CD14-positive monocyte (primary cell): ENCODE measurements at regions not wholly inside any gene's neighbourhood (a gene's known extent, or its start where the extent isn't known, plus 50 kb on each side); places are given as distances from the start of the nearest gene placed in this dataset.

Experiments
- DNase-seq, 3 donors: peaks; one replicate each; pipeline ENCODE4 v3.0.0-alpha.2; 2011 to 2022
- H2AFZ ChIP-seq: 2 replicates; pipeline ENCODE4 v1.6.0; 2012; ENCODE audit warnings: mild to moderate bottlenecking, low read depth, low read length, inconsistent platforms; ENCODE audit not compliant: insufficient read depth, poor library complexity, severe bottlenecking
- H3K27ac ChIP-seq, 2 donors: 1 replicate in 1 of 2; 2 replicates in 1 of 2; pipeline ENCODE4 v1.5.1; 2012 to 2013; ENCODE audit warnings: low read length in 2 of 2, control low read depth in 1 of 2, inconsistent platforms in 1 of 2, low read depth in 1 of 2, mild to moderate bottlenecking in 1 of 2
- H3K27me3 ChIP-seq, 2 donors: one replicate each; pipeline versions ENCODE4 v1.6.0 to v1.6.1; 2011 to 2013; ENCODE audit warnings: low read length in 2 of 2; ENCODE audit not compliant: control insufficient read depth in 2 of 2, insufficient read depth in 2 of 2
- H3K36me3 ChIP-seq, 2 donors: replicated peaks in 1 of 2; 1 replicate in 1 of 2; 2 replicates in 1 of 2; pipeline versions ENCODE4 v1.5.1 to v1.6.1; 2012 to 2013; ENCODE audit warnings: low read length in 2 of 2, control low read depth in 1 of 2, inconsistent platforms in 1 of 2, mild to moderate bottlenecking in 1 of 2; ENCODE audit not compliant: insufficient read depth in 2 of 2, control insufficient read depth in 1 of 2
- H3K4me1 ChIP-seq, 2 donors: 1 replicate in 1 of 2; 2 replicates in 1 of 2; pipeline versions ENCODE4 v1.5.1 to v1.6.1; 2012 to 2013; ENCODE audit warnings: low read length in 2 of 2, control low read depth in 1 of 2, inconsistent platforms in 1 of 2, mild to moderate bottlenecking in 1 of 2, moderate library complexity in 1 of 2; ENCODE audit not compliant: insufficient read depth in 2 of 2, control insufficient read depth in 1 of 2
- H3K4me2 ChIP-seq: replicated peaks from 2 replicates; pipeline ENCODE3; 2012; ENCODE audit warnings: low read length, moderate library complexity, mild to moderate bottlenecking; ENCODE audit not compliant: poor library complexity, severe bottlenecking; ENCODE audit errors: extremely low read depth
- H3K4me3 ChIP-seq, 3 experiments: fragments of 200-600 bp in 1 of 3; sonication (generic) in 1 of 3; replicated peaks in 1 of 3; 1 replicate in 2 of 3; 2 replicates in 1 of 3; pipeline ENCODE4 v1.5.1; 2011 to 2013; ENCODE audit warnings: low read length in 3 of 3, mild to moderate bottlenecking in 3 of 3, control low read depth in 2 of 3, low read depth in 2 of 3, inconsistent platforms in 1 of 3, moderate library complexity in 1 of 3
- H3K79me2 ChIP-seq: 2 replicates; pipeline ENCODE4 v1.6.0; 2012; ENCODE audit warnings: mild to moderate bottlenecking, control low read depth, inconsistent platforms, low read length, moderate library complexity; ENCODE audit not compliant: insufficient read depth
- H3K9ac ChIP-seq: 2 replicates; pipeline ENCODE4 v1.6.0; 2017; ENCODE audit warnings: low read length, mild to moderate bottlenecking; ENCODE audit not compliant: insufficient read depth, poor library complexity, severe bottlenecking
- H3K9me3 ChIP-seq, 2 donors: replicated peaks in 1 of 2; 1 replicate in 1 of 2; 2 replicates in 1 of 2; pipeline versions ENCODE4 v1.5.1 to v1.6.1; 2012 to 2013; ENCODE audit warnings: low read length in 2 of 2, control low read depth in 1 of 2; ENCODE audit not compliant: control insufficient read depth in 1 of 2, insufficient read depth in 1 of 2
- H4K20me1 ChIP-seq: 2 replicates; pipeline ENCODE4 v1.6.0; 2012; ENCODE audit warnings: mild to moderate bottlenecking, low read length, control low read depth, moderate library complexity; ENCODE audit not compliant: insufficient read depth
- H3K27ac Mint-ChIP-seq, 7 donors: one replicate each; pipeline ENCODE4 v1.8.0; 2020; ENCODE audit warnings: mild to moderate bottlenecking in 7 of 7, mixed read lengths in 7 of 7, moderate library complexity in 6 of 7, inconsistent platforms in 2 of 7
- H3K27me3 Mint-ChIP-seq, 3 donors: one replicate each; pipeline ENCODE4 v1.8.0; 2021 to 2022; ENCODE audit warnings: low read depth in 3 of 3, mild to moderate bottlenecking in 3 of 3, mixed read lengths in 3 of 3, moderate library complexity in 3 of 3, inconsistent platforms in 1 of 3
- H3K36me3 Mint-ChIP-seq, 2 donors: one replicate each; pipeline ENCODE4 v1.8.0; 2020; ENCODE audit warnings: mixed read lengths in 2 of 2, inconsistent platforms in 1 of 2, mild to moderate bottlenecking in 1 of 2
- H3K4me1 Mint-ChIP-seq: one replicate; pipeline ENCODE4 v1.8.0; 2020; ENCODE audit warnings: mild to moderate bottlenecking, mixed read lengths
- H3K4me3 Mint-ChIP-seq, 2 donors: one replicate each; pipeline ENCODE4 v1.8.0; 2020; ENCODE audit warnings: mild to moderate bottlenecking in 2 of 2, mixed read lengths in 2 of 2, moderate library complexity in 1 of 2
- H3K9me3 Mint-ChIP-seq, 7 donors: one replicate each; pipeline ENCODE4 v1.8.0; 2020 to 2022; ENCODE audit warnings: mixed read lengths in 7 of 7, mild to moderate bottlenecking in 6 of 7, moderate library complexity in 6 of 7, inconsistent platforms in 2 of 7
- CTCF ChIP-seq: fragments of 200-600 bp; IDR thresholded peaks from one replicate; pipeline ENCODE4 v1.8.0; 2022; ENCODE audit warnings: antibody characterized with exemption, mild to moderate bottlenecking
- WGBS: methylation state at CpG from one replicate; pipeline ENCODE4 v1.1.5; 2013; ENCODE audit warnings: missing lambda C conversion rate; ENCODE audit not compliant: insufficient coverage; 5-methylcytosine and 5-hydroxymethylcytosine counted together
- intact Hi-C, 2 donors: fragments of 100-400 bp; cut with micrococcal nuclease; formaldehyde crosslinking; loops; one replicate each; pipeline versions ENCODE4 v1.15.0 to v1.15.1; 2023

GRCh38 chr2:204321027-204321800 is 224.1 kb upstream of the PARD3B start:
- Histone ChIP-seq H3K79me2 (no peaks in the 10 kb centered on the region), H3K9ac (no peak overlapping the region), H3K4me2 (no peak overlapping the region), H3K27ac (no peak overlapping the region), H3K27me3 (no peaks in the 10 kb centered on the region), H4K20me1 (no peaks in the 10 kb centered on the region), H3K9me3 (no peaks in the 10 kb centered on the region), H3K4me3 (no peak overlapping the region), H2AFZ (no peak overlapping the region), H3K36me3 (no peaks in the 10 kb centered on the region), H3K4me1 (no peaks in the 10 kb centered on the region)
- Mint-ChIP-seq H3K4me3 (no peak overlapping the region), H3K9me3 (no peaks in the 10 kb centered on the region), H3K27ac (no peak overlapping the region), H3K4me1 (peaks cover 4% of the 10 kb centered on the region), H3K27me3 (peaks cover 0 to 5% (median 4%) of the 10 kb centered on the region in 3 donors), H3K36me3 (no peaks in the 10 kb centered on the region)
- intact Hi-C loops = loop anchor here in 1 of 2 donors (10.0 kb wide), 1 partner anchor 176 kb away; no protein-coding TSS in a partner anchor
- 100% methylated on average over 8 of the region's 10 CpGs for WGBS
- DNase-seq = no peak
- TF ChIP-seq CTCF = no peak

GRCh38 chr2:204321910-204322751 is 223.1 kb upstream of the PARD3B start:
- no peak overlapping the region for H3K27ac Mint-ChIP-seq
- no peaks in the 10 kb centered on the region for H3K36me3 Mint-ChIP-seq
- 65% methylated on average over 7 of the region's 9 CpGs for WGBS
- Histone ChIP-seq H3K4me3 (no peak overlapping the region), H3K27ac (no peak overlapping the region), H3K9me3 (no peaks in the 10 kb centered on the region), H3K36me3 (no peaks in the 10 kb centered on the region), H2AFZ (no peak overlapping the region), H3K4me1 (no peaks in the 10 kb centered on the region), H3K4me2 (no peak overlapping the region), H3K79me2 (no peaks in the 10 kb centered on the region), H3K9ac (no peak overlapping the region), H4K20me1 (no peaks in the 10 kb centered on the region), H3K27me3 (no peaks in the 10 kb centered on the region)
- TF ChIP-seq CTCF = no peak
- no peak for DNase-seq
- H3K9me3 Mint-ChIP-seq = no peaks in the 10 kb centered on the region
- peaks cover 0 to 5% (median 4%) of the 10 kb centered on the region in 3 donors for H3K27me3 Mint-ChIP-seq
- H3K4me3 Mint-ChIP-seq = no peak overlapping the region
- H3K4me1 Mint-ChIP-seq = peaks cover 4% of the 10 kb centered on the region
- intact Hi-C loops = loop anchor here in 1 of 2 donors (10.0 kb wide), 1 partner anchor 177 kb away; no protein-coding TSS in a partner anchor
